Stomach smooth muscle (tissue), 2 donors: ENCODE measurements at regions not wholly inside any gene's neighbourhood (a gene's known extent, or its start where the extent isn't known, plus 50 kb on each side); places are given as distances from the start of the nearest gene placed in this dataset.
"Not testable (repeated sequence)": the region's sequence is repeated elsewhere in the genome, so short reads cannot be mapped to it uniquely, and the experiment has no call there.

Experiments used
- H3K27ac ChIP-seq: one replicate; pipeline ENCODE4 v1.7.0; 2013; ENCODE audit warnings: mild to moderate bottlenecking, low read length, inconsistent platforms
- H3K27me3 ChIP-seq, 2 donors: one replicate each; pipeline ENCODE4 v1.7.0; 2013; ENCODE audit warnings: low read length in 2 of 2; ENCODE audit not compliant: insufficient read depth in 2 of 2, control insufficient read depth in 1 of 2
- H3K36me3 ChIP-seq, 2 donors: one replicate each; pipeline ENCODE4 v1.7.0; 2013; ENCODE audit warnings: low read length in 2 of 2; ENCODE audit not compliant: control insufficient read depth in 2 of 2, insufficient read depth in 2 of 2
- H3K4me1 ChIP-seq: one replicate; pipeline ENCODE4 v1.7.0; 2013; ENCODE audit warnings: low read length; ENCODE audit not compliant: control insufficient read depth, insufficient read depth
- H3K4me3 ChIP-seq, 2 donors: one replicate each; pipeline ENCODE4 v1.7.0; 2013; ENCODE audit warnings: low read length in 2 of 2
- H3K9ac ChIP-seq, 2 donors: one replicate each; pipeline ENCODE4 v1.7.0; 2013; ENCODE audit warnings: low read length in 2 of 2, mild to moderate bottlenecking in 1 of 2
- H3K9me3 ChIP-seq, 2 donors: one replicate each; pipeline ENCODE4 v1.7.0; 2013; ENCODE audit warnings: low read length in 2 of 2; ENCODE audit not compliant: control insufficient read depth in 2 of 2
- donor health status: healthy.
- donor health status: Pancreatic carcinoma.

GRCh38 chr4:173718504-173718903 lies 188.5 kb upstream of the HAND2 start:
- not testable (repeated sequence) for H3K27ac ChIP-seq, H3K36me3 ChIP-seq, H3K27me3 ChIP-seq, H3K9ac ChIP-seq, H3K9me3 ChIP-seq, H3K4me1 ChIP-seq, H3K4me3 ChIP-seq

- Histone ChIP-seq H3K27me3 (no peaks in the 10 kb centered on the region), H3K9ac (no peak overlapping the region), H3K36me3 (no peaks in the 10 kb centered on the region), H3K27ac (no peak overlapping the region), H3K9me3 (no peaks in the 10 kb centered on the region), H3K4me3 (no peak overlapping the region), H3K4me1 (no peaks in the 10 kb centered on the region)
Measured at GRCh38 chr4:173717581-173717980, 187.6 kb upstream of the HAND2 start.

GRCh38 chr4:173714456-173714855 lies 184.4 kb upstream of the HAND2 start:
- Histone ChIP-seq H3K4me3 (no peak overlapping the region), H3K4me1 (no peaks in the 10 kb centered on the region), H3K36me3 (no peaks in the 10 kb centered on the region)

GRCh38 chr4:173713026-173713425 lies 183.0 kb upstream of the HAND2 start:
- Histone ChIP-seq H3K36me3 (no peaks in the 10 kb centered on the region), H3K4me1 (no peaks in the 10 kb centered on the region), H3K27me3 (no peaks in the 10 kb centered on the region), H3K4me3 (no peak overlapping the region), H3K9ac (no peak overlapping the region), H3K27ac (no peak overlapping the region), H3K9me3 (no peaks in the 10 kb centered on the region)

More at GRCh38 chr4:173714456-173714855, 184.4 kb upstream of the HAND2 start:
- Histone ChIP-seq H3K9me3 (no peaks in the 10 kb centered on the region), H3K9ac (no peak overlapping the region), H3K27me3 (no peaks in the 10 kb centered on the region), H3K27ac (no peak overlapping the region)

GRCh38 chr4:173707658-173708419 lies 177.8 kb upstream of the HAND2 start:
- Histone ChIP-seq H3K4me3 (no peak overlapping the region), H3K9ac (no peak overlapping the region), H3K9me3 (no peaks in the 10 kb centered on the region), H3K4me1 (no peaks in the 10 kb centered on the region), H3K27ac (no peak overlapping the region), H3K36me3 (no peaks in the 10 kb centered on the region), H3K27me3 (no peaks in the 10 kb centered on the region)

GRCh38 chr4:173704201-173704600 lies 174.2 kb upstream of the HAND2 start:
- Histone ChIP-seq H3K27me3 (no peaks in the 10 kb centered on the region), H3K36me3 (no peaks in the 10 kb centered on the region), H3K9ac (no peak overlapping the region), H3K4me3 (no peak overlapping the region), H3K4me1 (no peaks in the 10 kb centered on the region), H3K27ac (no peak overlapping the region), H3K9me3 (no peaks in the 10 kb centered on the region)

GRCh38 chr4:173703021-173703420 lies 173.0 kb upstream of the HAND2 start:
- Histone ChIP-seq H3K27ac (no peak overlapping the region), H3K9ac (no peak overlapping the region), H3K27me3 (no peaks in the 10 kb centered on the region), H3K9me3 (no peaks in the 10 kb centered on the region), H3K36me3 (no peaks in the 10 kb centered on the region), H3K4me1 (no peaks in the 10 kb centered on the region), H3K4me3 (no peak overlapping the region)

- Histone ChIP-seq H3K27ac (no peak overlapping the region), H3K27me3 (no peaks in the 10 kb centered on the region), H3K4me1 (no peaks in the 10 kb centered on the region), H3K36me3 (no peaks in the 10 kb centered on the region), H3K9ac (no peak overlapping the region), H3K4me3 (no peak overlapping the region), H3K9me3 (no peaks in the 10 kb centered on the region)
Measured at GRCh38 chr4:173700650-173701049, 170.6 kb upstream of the HAND2 start.

GRCh38 chr4:173699841-173700475 lies 169.9 kb upstream of the HAND2 start:
- Histone ChIP-seq H3K4me1 (no peaks in the 10 kb centered on the region), H3K9me3 (no peaks in the 10 kb centered on the region), H3K4me3 (no peak overlapping the region), H3K27ac (no peak overlapping the region), H3K36me3 (no peaks in the 10 kb centered on the region), H3K9ac (no peak overlapping the region), H3K27me3 (no peaks in the 10 kb centered on the region)

- H3K9ac ChIP-seq, result no peak overlapping the region
Measured at GRCh38 chr4:173698557-173699262, 168.7 kb upstream of the HAND2 start.

GRCh38 chr4:173697840-173698239 lies 167.8 kb upstream of the HAND2 start:
- H3K27me3 ChIP-seq, result no peaks in the 10 kb centered on the region
- H3K4me3 ChIP-seq, result no peak overlapping the region
- no peak overlapping the region for H3K27ac ChIP-seq
- no peak overlapping the region for H3K9ac ChIP-seq
- no peaks in the 10 kb centered on the region for H3K36me3 ChIP-seq
- no peaks in the 10 kb centered on the region for H3K9me3 ChIP-seq
- H3K4me1 ChIP-seq, result no peaks in the 10 kb centered on the region

More at GRCh38 chr4:173698557-173699262, 168.7 kb upstream of the HAND2 start:
- Histone ChIP-seq H3K9me3 (no peaks in the 10 kb centered on the region), H3K27me3 (no peaks in the 10 kb centered on the region), H3K36me3 (no peaks in the 10 kb centered on the region), H3K4me3 (no peak overlapping the region), H3K4me1 (no peaks in the 10 kb centered on the region), H3K27ac (no peak overlapping the region)
